ENCODE measurements at regions not wholly inside any gene's neighbourhood (a gene's known extent, or its start where the extent isn't known, plus 50 kb on each side); places are given as distances from the start of the nearest gene placed in this dataset.

- H4K5ac ChIP-seq (ENCODE audit: insufficient read length, low read depth, low read length): no peak overlapping the region
- H4K20me1 ChIP-seq (ENCODE audit: control insufficient read depth, insufficient read depth, insufficient read length): peaks cover 4% of the 10 kb centered on the region
- H2BK5ac ChIP-seq (ENCODE audit: insufficient read length, low read length): no peak overlapping the region
- H2BK120ac ChIP-seq (ENCODE audit: low read depth, low read length, poor library complexity, severe bottlenecking): no peak overlapping the region
- no peak overlapping the region for H3T11ph ChIP-seq (ENCODE audit: low read length)
- H2AFZ ChIP-seq (ENCODE audit: low read length): no peak overlapping the region
- no peak overlapping the region for H3K4ac ChIP-seq (ENCODE audit: low read depth, low read length)
- H4K8ac ChIP-seq (replicated peaks; ENCODE audit: insufficient read length, low read depth, low read length): no peak overlapping the region
- H3K79me1 ChIP-seq (ENCODE audit: insufficient read depth, low read depth, low read length, poor library complexity, severe bottlenecking): no peaks in the 10 kb centered on the region
- H3K27ac ChIP-seq (ENCODE audit: insufficient read length, low read depth, low read length): no peak overlapping the region
- Mint-ChIP-seq H3K4me3 (no peak overlapping the region), H3K36me3 (ENCODE audit: insufficient read depth in 1 of 3, low read depth in 3 of 3) (no peaks in the 10 kb centered on the region), H3K27me3 (ENCODE audit: low read depth) (no peaks in the 10 kb centered on the region), H3K4me1 (no peaks in the 10 kb centered on the region), H3K27ac (no peak overlapping the region), H3K9me3 (peaks cover 0 to under 1% of the 10 kb centered on the region in 2 experiments; a peak in 1 of 5 replicates)
- H3K9me3 ChIP-seq (ENCODE audit: control insufficient read depth, low read depth, low read length): no peaks in the 10 kb centered on the region
- WGBS (ENCODE audit: extremely low coverage, insufficient read length, low lambda C conversion rate): no CpG with 5 or more reads among the region's 3 CpGs
- H3K9ac ChIP-seq (ENCODE audit: extremely low read depth, insufficient read length, low read length): no peak overlapping the region
- no peaks in the 10 kb centered on the region for H3K4me1 ChIP-seq (ENCODE audit: insufficient read depth, low read length)
- H3K23ac ChIP-seq (ENCODE audit: insufficient read length, low read depth, low read length): no peak overlapping the region
- TF ChIP-seq CTCF (conservative IDR thresholded peaks at IDR 0.05): no peak
- H3K56ac ChIP-seq (ENCODE audit: insufficient read length, low read depth, low read length): no peak overlapping the region
- no peak overlapping the region for H3K14ac ChIP-seq (ENCODE audit: insufficient read depth, low read length)
- H3K18ac ChIP-seq (ENCODE audit: insufficient read length, low read depth, low read length): no peak overlapping the region
- no peaks in the 10 kb centered on the region for H3K23me2 ChIP-seq (ENCODE audit: insufficient read length, low read depth, low read length, poor library complexity, severe bottlenecking)
- DNase-seq: no peak
- H2BK20ac ChIP-seq (ENCODE audit: low read depth, low read length, poor library complexity, severe bottlenecking): no peak overlapping the region
- H2BK12ac ChIP-seq (ENCODE audit: insufficient read length, low read depth, low read length): no peak overlapping the region
- no peak overlapping the region for H3K4me2 ChIP-seq (ENCODE audit: insufficient read depth, insufficient read length, low read length)
- no peak overlapping the region for H2AK5ac ChIP-seq (ENCODE audit: insufficient read length, low read length)
- H2BK15ac ChIP-seq (ENCODE audit: low read depth, low read length): no peak overlapping the region
- H4K91ac ChIP-seq (ENCODE audit: insufficient read length, low read depth, low read length): no peak overlapping the region
- H3K27me3 ChIP-seq (ENCODE audit: insufficient read depth, low read length): no peaks in the 10 kb centered on the region
- H3K79me2 ChIP-seq (ENCODE audit: insufficient read depth, low read length): no peaks in the 10 kb centered on the region
Measured at GRCh38 chr2:107407017-107407416, 419.7 kb upstream of the RGPD4 start.

All from H9 (cell line).